Duodenal mucosa (tissue), 2 donors: ENCODE measurements at regions not wholly inside any gene's neighbourhood (a gene's known extent, or its start where the extent isn't known, plus 50 kb on each side); places are given as distances from the start of the nearest gene placed in this dataset.

Experiments used
- H3K27ac ChIP-seq: one replicate; pipeline ENCODE4 v1.7.0; 2013; ENCODE audit warnings: low read depth, low read length
- H3K27me3 ChIP-seq, 2 donors: one replicate each; pipeline ENCODE4 v1.7.0; 2013; ENCODE audit warnings: low read length in 2 of 2, control low read depth in 1 of 2; ENCODE audit not compliant: insufficient read depth in 2 of 2, control insufficient read depth in 1 of 2
- H3K36me3 ChIP-seq, 2 donors: one replicate each; pipeline ENCODE4 v1.7.0; 2013; ENCODE audit warnings: low read length in 2 of 2, control low read depth in 1 of 2; ENCODE audit not compliant: insufficient read depth in 2 of 2, control insufficient read depth in 1 of 2
- H3K4me1 ChIP-seq, 2 donors: one replicate each; pipeline ENCODE4 v1.7.0; 2013; ENCODE audit warnings: low read length in 2 of 2, control low read depth in 1 of 2; ENCODE audit not compliant: insufficient read depth in 2 of 2, control insufficient read depth in 1 of 2
- H3K4me3 ChIP-seq, 2 donors: one replicate each; pipeline ENCODE4 v1.7.0; 2013; ENCODE audit warnings: low read length in 2 of 2, low read depth in 1 of 2
- H3K9ac ChIP-seq, 2 donors: one replicate each; pipeline ENCODE4 v1.7.0; 2013; ENCODE audit warnings: low read length in 2 of 2, low read depth in 1 of 2
- H3K9me3 ChIP-seq, 2 donors: one replicate each; pipeline ENCODE4 v1.7.0; 2013; ENCODE audit warnings: low read length in 2 of 2, control low read depth in 1 of 2; ENCODE audit not compliant: control insufficient read depth in 1 of 2

DNA sequence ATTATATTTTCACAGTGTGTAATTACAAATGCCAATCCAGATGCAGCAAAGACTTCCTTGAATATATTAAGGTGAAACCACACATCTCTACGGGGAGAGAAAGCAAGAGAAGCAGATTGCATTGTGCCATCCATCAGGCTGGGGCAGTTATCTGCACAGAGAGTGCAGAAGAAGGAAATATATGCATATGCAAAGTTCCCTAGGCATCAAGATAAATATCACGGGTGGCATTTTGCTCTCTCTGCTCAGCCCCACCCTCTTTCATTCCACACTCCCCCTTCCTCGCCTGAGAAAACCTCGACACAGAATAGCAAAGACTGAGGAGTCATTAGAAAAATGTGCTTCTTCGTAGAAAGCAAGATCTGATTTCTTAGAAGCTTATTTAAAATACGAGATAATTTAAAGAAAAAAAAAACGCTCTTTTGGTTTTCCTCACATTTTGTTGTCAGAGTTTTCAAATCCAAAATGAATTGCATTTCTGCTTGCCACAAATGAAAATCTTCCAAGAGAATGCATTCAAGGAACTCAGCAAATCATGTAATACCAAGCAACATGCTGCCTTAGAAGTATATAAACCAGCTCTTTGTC lies 283.2 kb upstream of the LMCD1 start:
- no peak overlapping the region for H3K9ac ChIP-seq
- no peaks in the 10 kb centered on the region for H3K36me3 ChIP-seq
- no peak overlapping the region for H3K4me3 ChIP-seq
- H3K27ac ChIP-seq = no peak overlapping the region
- no peaks in the 10 kb centered on the region for H3K9me3 ChIP-seq
- H3K4me1 ChIP-seq = no peaks in the 10 kb centered on the region
- H3K27me3 ChIP-seq = no peaks in the 10 kb centered on the region

DNA sequence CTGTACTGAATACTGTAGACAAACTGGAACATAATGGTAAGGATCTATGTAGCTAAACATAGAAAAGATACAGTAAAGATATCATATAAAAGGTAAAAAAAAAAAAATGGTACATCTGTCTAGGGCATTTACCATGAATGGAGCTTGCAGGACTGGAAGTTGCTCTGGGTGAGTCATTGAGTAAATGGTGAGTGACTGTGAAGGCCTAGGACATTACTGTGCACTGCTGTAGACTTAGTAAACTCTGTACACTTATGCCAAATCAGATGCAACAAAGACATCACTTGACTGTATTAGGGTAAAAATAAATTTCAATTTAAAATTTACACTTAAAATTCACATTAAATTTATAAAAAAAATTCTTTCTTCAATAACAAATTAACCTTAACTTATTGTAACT lies 281.3 kb upstream of the LMCD1 start:
- Histone ChIP-seq H3K36me3 (no peaks in the 10 kb centered on the region), H3K9me3 (no peaks in the 10 kb centered on the region), H3K9ac (no peak overlapping the region), H3K4me3 (no peak overlapping the region), H3K4me1 (no peaks in the 10 kb centered on the region), H3K27ac (no peak overlapping the region), H3K27me3 (no peaks in the 10 kb centered on the region)

DNA sequence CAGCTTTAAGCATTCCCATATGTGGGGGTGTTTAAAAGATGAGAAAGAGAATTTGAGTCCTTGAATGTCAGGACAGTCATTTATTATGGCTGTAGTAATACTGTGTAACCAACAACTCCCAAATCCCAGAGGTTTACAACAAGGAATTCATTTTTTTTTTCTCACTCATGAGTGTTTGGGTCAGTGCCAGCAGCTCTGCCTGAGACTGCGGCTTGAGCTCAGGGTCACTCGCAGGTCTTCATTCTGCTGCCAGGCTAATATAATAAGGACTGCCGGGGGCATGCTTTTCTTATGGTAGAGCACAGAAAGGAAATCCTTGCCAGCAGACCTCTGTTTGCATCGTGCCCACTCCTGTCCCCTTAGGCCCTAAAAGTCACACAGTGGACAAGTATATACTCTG lies 277.9 kb upstream of the LMCD1 start:
- Histone ChIP-seq H3K27me3 (no peaks in the 10 kb centered on the region), H3K4me3 (no peak overlapping the region), H3K36me3 (no peaks in the 10 kb centered on the region), H3K4me1 (no peaks in the 10 kb centered on the region), H3K9ac (no peak overlapping the region), H3K9me3 (no peaks in the 10 kb centered on the region), H3K27ac (no peak overlapping the region)

DNA sequence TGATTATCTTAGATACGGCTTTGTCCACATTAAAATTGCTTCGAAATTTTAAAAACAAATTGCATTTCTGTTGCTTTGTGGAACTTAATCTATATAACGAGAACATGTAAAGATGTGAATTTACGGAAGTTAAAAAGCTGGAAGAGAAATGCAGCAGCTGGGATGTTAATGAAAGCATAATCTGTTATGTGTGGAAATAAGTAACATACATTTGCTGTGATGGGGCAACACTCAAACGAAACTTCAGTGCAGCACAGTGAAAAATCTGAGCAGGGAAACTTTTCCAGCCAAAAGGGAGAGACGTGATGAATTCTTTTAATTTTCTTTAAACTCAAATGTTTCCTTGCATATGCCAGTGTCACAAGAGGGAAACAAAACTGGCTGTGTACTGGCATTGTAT lies 276.7 kb upstream of the LMCD1 start:
- no peaks in the 10 kb centered on the region for H3K4me1 ChIP-seq
- no peak overlapping the region for H3K4me3 ChIP-seq
- H3K36me3 ChIP-seq = no peaks in the 10 kb centered on the region
- H3K27me3 ChIP-seq = no peaks in the 10 kb centered on the region
- no peak overlapping the region for H3K27ac ChIP-seq
- H3K9ac ChIP-seq = no peak overlapping the region
- no peaks in the 10 kb centered on the region for H3K9me3 ChIP-seq

DNA sequence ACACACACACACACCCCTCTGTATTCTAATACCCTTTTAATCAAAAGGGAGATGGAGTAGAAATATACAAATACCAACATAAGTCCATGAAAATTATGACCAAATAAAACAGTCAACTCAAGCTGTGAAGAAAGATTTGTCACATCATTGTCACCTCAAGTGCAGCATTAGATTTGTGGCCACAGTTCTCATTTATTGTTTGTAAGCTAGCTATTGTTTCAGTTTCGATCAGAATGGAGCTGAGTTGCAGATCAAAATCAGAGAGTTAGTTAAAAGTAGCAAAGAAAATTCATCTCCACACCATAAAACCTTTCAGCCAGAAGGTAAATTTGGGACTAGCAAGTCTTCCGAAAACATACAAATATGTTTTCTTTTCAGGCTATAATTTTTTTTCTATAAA lies 267.7 kb upstream of the LMCD1 start:
- H3K27me3 ChIP-seq = no peaks in the 10 kb centered on the region
- no peak overlapping the region for H3K27ac ChIP-seq
- H3K4me1 ChIP-seq = no peaks in the 10 kb centered on the region
- no peaks in the 10 kb centered on the region for H3K36me3 ChIP-seq
- H3K4me3 ChIP-seq = no peak overlapping the region
- H3K9ac ChIP-seq = no peak overlapping the region
- no peaks in the 10 kb centered on the region for H3K9me3 ChIP-seq

DNA sequence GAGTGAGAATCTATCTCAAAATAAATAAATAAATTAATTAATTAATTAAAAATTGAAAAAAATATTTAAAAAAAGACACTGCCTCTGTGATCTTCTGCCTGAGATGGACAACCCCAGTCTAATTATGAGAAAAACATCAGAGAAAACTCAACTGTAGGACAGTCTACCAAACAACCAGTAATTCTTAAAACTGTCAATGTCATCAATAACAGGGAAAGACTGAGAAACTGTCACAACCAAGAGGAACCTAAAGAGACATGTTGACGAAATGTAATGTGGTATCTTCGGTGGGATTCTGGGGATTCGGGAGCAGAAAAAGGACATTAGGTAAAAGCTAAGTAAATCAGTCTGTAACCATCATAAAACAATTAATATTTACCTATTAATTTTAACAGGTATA lies 265.4 kb upstream of the LMCD1 start:
- no peak overlapping the region for H3K27ac ChIP-seq
- no peaks in the 10 kb centered on the region for H3K27me3 ChIP-seq
- no peaks in the 10 kb centered on the region for H3K9me3 ChIP-seq
- H3K4me3 ChIP-seq = no peak overlapping the region
- no peaks in the 10 kb centered on the region for H3K36me3 ChIP-seq
- H3K9ac ChIP-seq = no peak overlapping the region
- H3K4me1 ChIP-seq = no peaks in the 10 kb centered on the region

DNA sequence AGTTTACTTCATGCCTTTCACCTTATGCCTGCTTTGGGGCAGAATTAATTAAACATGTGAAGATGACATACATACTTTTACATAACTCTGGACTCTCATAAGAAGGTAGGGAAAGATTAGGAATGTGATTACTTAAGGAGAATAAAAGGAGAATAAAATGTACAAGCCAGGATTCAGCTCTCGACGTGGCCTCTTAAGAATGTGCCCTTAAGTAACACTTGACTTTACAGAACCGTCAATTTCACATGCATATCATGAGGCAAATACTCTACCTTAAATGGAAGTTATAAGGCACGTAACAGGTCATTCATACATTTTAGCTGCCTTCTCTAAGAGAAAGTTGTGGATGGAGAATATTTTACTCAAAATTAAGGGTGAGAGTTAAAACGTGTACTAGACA lies 263.7 kb upstream of the LMCD1 start:
- H3K4me1 ChIP-seq = no peaks in the 10 kb centered on the region
- H3K9me3 ChIP-seq = no peaks in the 10 kb centered on the region
- no peak overlapping the region for H3K4me3 ChIP-seq
- H3K36me3 ChIP-seq = no peaks in the 10 kb centered on the region
- no peak overlapping the region for H3K27ac ChIP-seq
- H3K9ac ChIP-seq = no peak overlapping the region
- H3K27me3 ChIP-seq = no peaks in the 10 kb centered on the region

DNA sequence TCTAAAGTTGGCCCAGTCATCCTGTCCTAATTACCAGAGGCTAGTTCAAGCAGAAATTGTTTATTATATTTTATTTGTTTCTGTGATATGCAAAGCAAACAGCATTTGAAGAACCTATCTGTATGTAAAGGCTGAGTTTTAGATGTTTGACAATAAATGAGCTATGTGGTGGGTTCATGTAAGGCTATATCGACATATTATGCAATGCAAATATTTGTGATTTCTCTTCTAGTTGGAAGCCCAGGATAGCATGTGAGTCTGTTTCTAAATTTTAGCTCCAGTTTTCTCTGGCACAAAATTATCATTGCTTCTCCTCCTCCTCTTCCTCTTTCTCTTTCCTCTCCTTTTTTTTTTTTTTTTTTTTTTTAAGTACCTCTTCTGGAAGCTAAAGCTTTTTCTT lies 263.2 kb upstream of the LMCD1 start:
- no peaks in the 10 kb centered on the region for H3K4me1 ChIP-seq
- H3K9ac ChIP-seq = no peak overlapping the region
- no peaks in the 10 kb centered on the region for H3K27me3 ChIP-seq
- H3K36me3 ChIP-seq = no peaks in the 10 kb centered on the region
- H3K27ac ChIP-seq = no peak overlapping the region
- no peaks in the 10 kb centered on the region for H3K9me3 ChIP-seq
- no peak overlapping the region for H3K4me3 ChIP-seq

DNA sequence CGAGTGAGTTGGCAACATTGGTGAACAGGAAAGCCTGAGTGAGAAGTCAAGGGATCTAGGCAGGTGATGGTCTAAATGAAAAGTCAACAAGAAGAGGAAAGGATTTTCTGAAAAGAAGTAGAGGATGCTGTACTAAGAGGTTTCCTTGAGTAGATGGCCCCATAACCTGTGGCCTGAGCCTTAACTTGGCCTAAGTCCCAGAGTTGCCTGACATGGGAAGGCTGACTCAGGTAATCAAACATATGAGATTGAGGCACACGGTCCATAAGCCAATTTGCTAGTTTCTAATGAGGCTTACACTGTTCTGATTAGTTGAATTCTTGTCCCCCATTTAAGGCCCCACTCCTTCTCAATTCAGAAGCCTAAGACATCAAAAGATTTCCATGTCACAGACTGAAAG lies 262.5 kb upstream of the LMCD1 start:
- Histone ChIP-seq H3K9me3 (no peaks in the 10 kb centered on the region), H3K9ac (no peak overlapping the region), H3K4me1 (no peaks in the 10 kb centered on the region), H3K27ac (no peak overlapping the region), H3K4me3 (no peak overlapping the region), H3K36me3 (no peaks in the 10 kb centered on the region), H3K27me3 (no peaks in the 10 kb centered on the region)

DNA sequence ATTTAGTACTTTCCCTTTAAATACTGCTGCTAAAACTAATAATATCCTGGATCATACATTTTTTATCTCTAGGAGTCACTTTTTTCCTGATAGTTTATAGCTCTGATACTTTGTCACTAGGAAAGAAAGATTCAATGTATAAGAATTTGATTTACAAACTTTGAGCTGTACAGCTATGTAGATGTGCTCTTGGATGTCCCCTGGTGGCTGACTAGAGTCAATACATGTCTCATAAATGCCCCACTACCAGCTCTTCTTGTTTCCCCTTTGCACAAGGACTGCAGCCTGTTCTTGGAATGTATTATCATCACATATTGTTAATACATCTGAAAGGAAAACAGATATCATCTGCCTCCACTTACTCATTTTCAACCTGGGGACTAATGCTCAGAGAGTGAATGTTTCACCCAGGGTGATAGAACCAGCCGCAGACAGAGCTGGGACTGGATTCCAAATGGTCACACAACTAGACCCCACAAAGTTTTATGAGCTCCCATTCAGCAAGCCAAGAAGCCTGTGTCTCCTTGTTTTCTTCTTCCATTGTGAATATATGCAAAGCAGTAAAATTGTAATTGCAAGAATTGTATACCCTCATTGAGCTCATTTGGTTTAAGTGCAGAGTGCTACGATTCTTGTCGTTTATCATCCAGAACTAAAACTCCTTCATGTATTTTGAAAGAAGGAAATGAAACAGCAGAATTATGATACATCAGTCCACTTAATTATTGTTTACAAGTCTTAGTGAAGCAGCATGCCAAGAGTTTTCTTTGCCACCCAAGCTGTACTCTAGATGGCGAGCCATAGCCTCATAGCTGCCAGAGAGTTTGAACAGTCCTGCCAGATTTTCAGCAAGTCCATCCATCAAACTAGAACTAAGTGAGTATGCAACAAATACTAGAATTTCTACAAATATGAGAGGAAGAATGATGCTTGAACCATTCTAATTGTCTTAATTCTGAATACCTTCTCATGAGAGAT lies 261.6 kb upstream of the LMCD1 start:
- Histone ChIP-seq H3K9me3 (no peaks in the 10 kb centered on the region), H3K9ac (no peak overlapping the region), H3K4me1 (no peaks in the 10 kb centered on the region), H3K27me3 (no peaks in the 10 kb centered on the region), H3K27ac (no peak overlapping the region), H3K4me3 (no peak overlapping the region), H3K36me3 (no peaks in the 10 kb centered on the region)
